H1 (cell line): ENCODE measurements at regions not wholly inside any gene's neighbourhood (a gene's known extent, or its start where the extent isn't known, plus 50 kb on each side); places are given as distances from the start of the nearest gene placed in this dataset.

Experiments used
- TF ChIP-seq, protein P1 (sequence below): IDR thresholded peaks from 2 replicates; pipeline ENCODE4 v1.6.1; 2012; ENCODE audit warnings: low read length, inconsistent platforms

DNA sequence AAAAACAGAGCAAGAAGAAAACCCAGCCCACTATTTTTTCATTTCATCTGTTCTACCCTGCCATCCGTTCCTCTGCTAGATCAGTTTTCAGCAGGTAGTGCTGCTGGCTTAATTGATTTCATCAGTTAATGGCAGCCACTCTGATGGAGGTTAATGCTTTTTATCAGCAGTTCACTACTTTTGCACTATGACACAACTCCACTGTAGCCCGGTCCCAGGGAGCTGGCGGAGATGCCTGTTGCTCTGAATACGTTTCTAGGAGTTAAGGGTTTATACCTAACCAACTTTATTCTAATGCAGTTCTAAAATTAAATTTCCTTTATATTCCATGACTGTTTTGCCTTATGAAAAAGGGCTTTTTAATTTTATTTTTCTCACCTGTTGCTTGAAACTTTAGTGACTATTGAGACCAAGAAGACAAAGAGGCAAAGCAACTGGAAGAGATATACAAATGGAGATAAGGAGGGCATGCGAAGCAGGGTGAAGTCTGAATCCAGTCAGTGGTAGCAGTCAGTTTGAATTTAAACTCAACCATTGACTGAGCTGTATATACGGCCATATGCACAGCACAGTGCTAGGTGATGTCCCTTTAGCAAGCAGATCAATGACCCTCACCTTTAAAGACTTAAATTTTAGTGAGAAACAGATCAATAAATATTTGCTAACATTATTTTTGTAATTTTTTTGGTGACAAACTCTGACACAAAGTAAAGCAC is 477.9 kb downstream of the LMO4 start (continued):
- TF ChIP-seq, protein P1, sequence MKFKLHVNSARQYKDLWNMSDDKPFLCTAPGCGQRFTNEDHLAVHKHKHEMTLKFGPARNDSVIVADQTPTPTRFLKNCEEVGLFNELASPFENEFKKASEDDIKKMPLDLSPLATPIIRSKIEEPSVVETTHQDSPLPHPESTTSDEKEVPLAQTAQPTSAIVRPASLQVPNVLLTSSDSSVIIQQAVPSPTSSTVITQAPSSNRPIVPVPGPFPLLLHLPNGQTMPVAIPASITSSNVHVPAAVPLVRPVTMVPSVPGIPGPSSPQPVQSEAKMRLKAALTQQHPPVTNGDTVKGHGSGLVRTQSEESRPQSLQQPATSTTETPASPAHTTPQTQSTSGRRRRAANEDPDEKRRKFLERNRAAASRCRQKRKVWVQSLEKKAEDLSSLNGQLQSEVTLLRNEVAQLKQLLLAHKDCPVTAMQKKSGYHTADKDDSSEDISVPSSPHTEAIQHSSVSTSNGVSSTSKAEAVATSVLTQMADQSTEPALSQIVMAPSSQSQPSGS: no peak
